HL-60 (cell line): ENCODE measurements at regions not wholly inside any gene's neighbourhood (a gene's known extent, or its start where the extent isn't known, plus 50 kb on each side); places are given as distances from the start of the nearest gene placed in this dataset.

ENCODE experiments used
- CTCF ChIP-seq: IDR thresholded peaks from one replicate; pipeline ENCODE4 v1.5.1; 2011; ENCODE audit warnings: low read length, control low read depth, inconsistent platforms; ENCODE audit not compliant: insufficient read depth
- GABPA ChIP-seq: IDR thresholded peaks from 2 replicates; pipeline ENCODE4 v1.6.1; 2012; ENCODE audit warnings: low read depth
- POLR2AphosphoS5 ChIP-seq: IDR thresholded peaks from 2 replicates; pipeline ENCODE4 v1.6.1; 2012; ENCODE audit warnings: low read depth
- REST ChIP-seq: IDR thresholded peaks from 2 replicates; pipeline ENCODE4 v1.6.1; 2012; ENCODE audit warnings: low read depth; ENCODE audit not compliant: insufficient replicate concordance
- SPI1 ChIP-seq: IDR thresholded peaks from 2 replicates; pipeline ENCODE4 v1.6.1; 2012; ENCODE audit warnings: low read depth, mild to moderate bottlenecking, borderline replicate concordance

GRCh38 chr16:22641131-22641628 is 130.5 kb downstream of the NPIPB5 start:
- no peak for TF ChIP-seq CTCF
- no peak for TF ChIP-seq POLR2AphosphoS5
- peak; percentile 97 for TF ChIP-seq REST
- TF ChIP-seq GABPA, result no peak
- no peak for TF ChIP-seq SPI1
